ENCODE measurements at regions not wholly inside any gene's neighbourhood (a gene's known extent, or its start where the extent isn't known, plus 50 kb on each side); places are given as distances from the start of the nearest gene placed in this dataset.

- H3K9me3 ChIP-seq = no peaks in the 10 kb centered on the region
- TF ChIP-seq CTCF (IDR thresholded peaks at IDR 0.05) = no peak
- intact Hi-C loops (cut with DNase I) = no loop called here
- DNase-seq (no peak), ATAC-seq (no peak)
- no peak overlapping the region for H3K27ac ChIP-seq
- H3K36me3 ChIP-seq (ENCODE audit: insufficient read depth in 1 of 2, low read depth in 1 of 2) = no peaks in the 10 kb centered on the region
- peaks cover 20% of the 10 kb centered on the region for H3K4me1 ChIP-seq
- H3K27me3 ChIP-seq (ENCODE audit: insufficient read depth in 3 of 3, low read length in 2 of 3) = no peaks in the 10 kb centered on the region
- H3K4me3 ChIP-seq = no peak overlapping the region
Observed at GRCh38 chr10:33665501-33665900, 331.0 kb upstream of the NRP1 start.

- DNase-seq = no peak
- 14 to 59% (median 41%) methylated on average over 3 of the region's 3 CpGs for WGBS, 3 donors
- ATAC-seq = peak in 2 of 4 donors; percentile 59 to 63
- H3K27me3 ChIP-seq (ENCODE audit: insufficient read depth in 3 of 3, low read length in 2 of 3) = no peaks in the 10 kb centered on the region
- H3K9me3 ChIP-seq = no peaks in the 10 kb centered on the region
- no peak for TF ChIP-seq CTCF (IDR thresholded peaks at IDR 0.05)
- no peak overlapping the region for H3K4me3 ChIP-seq
- peak overlapping the region; percentile 30 for H3K27ac ChIP-seq
- intact Hi-C loops (cut with DNase I) = no loop called here
- peaks cover 20% of the 10 kb centered on the region for H3K4me1 ChIP-seq
- no peaks in the 10 kb centered on the region for H3K36me3 ChIP-seq (ENCODE audit: insufficient read depth in 1 of 2, low read depth in 1 of 2)
Observed at GRCh38 chr10:33664070-33664469, 329.6 kb upstream of the NRP1 start.

- ATAC-seq (peak; percentile 62 to 82 (median 76)), DNase-seq (peak; percentile 73 to 83)
- peak overlapping the region; percentile 8 for H3K4me3 ChIP-seq
- peak overlapping the region; percentile 24 for H3K27ac ChIP-seq
- H3K36me3 ChIP-seq (ENCODE audit: insufficient read depth in 1 of 2, low read depth in 1 of 2) = no peaks in the 10 kb centered on the region
- WGBS, 3 donors = 25 to 31% (median 30%) methylated on average over 15 of the region's 15 CpGs
- no peaks in the 10 kb centered on the region for H3K27me3 ChIP-seq (ENCODE audit: insufficient read depth in 3 of 3, low read length in 2 of 3)
- intact Hi-C loops (cut with DNase I) = no loop called here
- H3K4me1 ChIP-seq = peaks cover 20% of the 10 kb centered on the region
- no peak for TF ChIP-seq CTCF (IDR thresholded peaks at IDR 0.05)
- no peaks in the 10 kb centered on the region for H3K9me3 ChIP-seq
Observed at GRCh38 chr10:33661580-33662336, 327.3 kb upstream of the NRP1 start.

GRCh38 chr10:33660329-33660728, 325.9 kb upstream of the NRP1 start:
- Histone ChIP-seq H3K4me3 (no peak overlapping the region), H3K9me3 (no peaks in the 10 kb centered on the region), H3K36me3 (ENCODE audit: insufficient read depth in 1 of 2, low read depth in 1 of 2) (no peaks in the 10 kb centered on the region), H3K4me1 (peaks cover 20% of the 10 kb centered on the region), H3K27ac (no peak overlapping the region), H3K27me3 (ENCODE audit: insufficient read depth in 3 of 3, low read length in 2 of 3) (no peaks in the 10 kb centered on the region)
- TF ChIP-seq CTCF (IDR thresholded peaks at IDR 0.05) = no peak
- intact Hi-C loops (cut with DNase I) = no loop called here
- DNase-seq = no peak
- ATAC-seq = no peak
- 84 to 88% (median 85%) methylated on average over 10 of the region's 10 CpGs for WGBS, 3 donors

- intact Hi-C loops (cut with DNase I) = no loop called here
- Histone ChIP-seq H3K27ac (no peak overlapping the region), H3K4me1 (peaks cover 12% of the 10 kb centered on the region), H3K27me3 (ENCODE audit: insufficient read depth in 3 of 3, low read length in 2 of 3) (no peaks in the 10 kb centered on the region), H3K36me3 (ENCODE audit: insufficient read depth in 1 of 2, low read depth in 1 of 2) (no peaks in the 10 kb centered on the region), H3K4me3 (no peak overlapping the region), H3K9me3 (no peaks in the 10 kb centered on the region)
- ATAC-seq (no peak), DNase-seq (no peak)
- TF ChIP-seq CTCF (IDR thresholded peaks at IDR 0.05) = no peak
- WGBS, 3 donors = 95 to 99% (median 95%) methylated on average over 3 of the region's 3 CpGs
Observed at GRCh38 chr10:33657913-33658312, 323.4 kb upstream of the NRP1 start.

All from psoas muscle (tissue), 7 donors.